ENCODE measurements at regions not wholly inside any gene's neighbourhood (a gene's known extent, or its start where the extent isn't known, plus 50 kb on each side); places are given as distances from the start of the nearest gene placed in this dataset.

DNA sequence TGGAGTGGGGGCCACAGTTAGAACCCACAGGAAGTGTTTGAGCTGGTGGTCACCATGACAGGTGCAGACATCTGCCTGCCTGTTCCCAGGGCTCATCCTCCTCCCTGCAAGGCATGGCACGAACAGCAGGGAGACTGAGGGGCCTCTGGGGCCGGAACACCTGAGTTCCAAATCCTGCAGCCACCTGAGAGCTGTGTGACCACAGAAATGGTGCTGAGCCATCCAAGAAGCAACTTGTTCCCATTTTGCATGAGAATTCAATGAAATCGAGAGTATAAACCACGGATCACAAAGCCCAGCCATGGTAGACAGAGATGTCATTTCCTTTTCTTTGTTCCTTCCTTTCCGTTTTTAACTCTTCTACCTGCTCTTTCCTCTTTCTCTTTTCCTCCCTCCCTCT, 268.6 kb downstream of the FOXA2 start:
- TF ChIP-seq, protein P1, sequence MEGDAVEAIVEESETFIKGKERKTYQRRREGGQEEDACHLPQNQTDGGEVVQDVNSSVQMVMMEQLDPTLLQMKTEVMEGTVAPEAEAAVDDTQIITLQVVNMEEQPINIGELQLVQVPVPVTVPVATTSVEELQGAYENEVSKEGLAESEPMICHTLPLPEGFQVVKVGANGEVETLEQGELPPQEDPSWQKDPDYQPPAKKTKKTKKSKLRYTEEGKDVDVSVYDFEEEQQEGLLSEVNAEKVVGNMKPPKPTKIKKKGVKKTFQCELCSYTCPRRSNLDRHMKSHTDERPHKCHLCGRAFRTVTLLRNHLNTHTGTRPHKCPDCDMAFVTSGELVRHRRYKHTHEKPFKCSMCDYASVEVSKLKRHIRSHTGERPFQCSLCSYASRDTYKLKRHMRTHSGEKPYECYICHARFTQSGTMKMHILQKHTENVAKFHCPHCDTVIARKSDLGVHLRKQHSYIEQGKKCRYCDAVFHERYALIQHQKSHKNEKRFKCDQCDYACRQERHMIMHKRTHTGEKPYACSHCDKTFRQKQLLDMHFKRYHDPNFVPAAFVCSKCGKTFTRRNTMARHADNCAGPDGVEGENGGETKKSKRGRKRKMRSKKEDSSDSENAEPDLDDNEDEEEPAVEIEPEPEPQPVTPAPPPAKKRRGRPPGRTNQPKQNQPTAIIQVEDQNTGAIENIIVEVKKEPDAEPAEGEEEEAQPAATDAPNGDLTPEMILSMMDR (IDR thresholded peaks at IDR 0.05), result no peak
- TF ChIP-seq POLR2A (IDR thresholded peaks at IDR 0.05), result no peak
